T-cell (primary cell): ENCODE measurements at regions not wholly inside any gene's neighbourhood (a gene's known extent, or its start where the extent isn't known, plus 50 kb on each side); places are given as distances from the start of the nearest gene placed in this dataset.

Experiments used
- ATAC-seq, 4 experiments: fragments of 200-7000 bp in 3 of 4; fragments of 150-1000 bp in 1 of 4; cut with Tn5 transposase; replicated peaks in 1 of 4; 1 replicate in 3 of 4; 2 replicates in 1 of 4; pipeline ENCODE4 v1.10.0; 2021; ENCODE audit warnings: moderate library complexity in 3 of 4, mild to moderate bottlenecking in 2 of 4, moderate number of reproducible peaks in 1 of 4
- CTCF ChIA-PET, 2 donors: fragments of 300-600 bp; sonication (Branson Sonifier 250); formaldehyde crosslinking; loops; one replicate each; lab custom pipeline; 2022; ENCODE audit warnings: antibody characterized with exemption in 2 of 2; lab: Charles Lee
- POLR2A ChIA-PET, 2 donors: fragments of 300-600 bp; sonication (Branson Sonifier 250); formaldehyde crosslinking; loops; one replicate each; lab custom pipeline; 2022; ENCODE audit warnings: antibody characterized with exemption in 2 of 2; lab: Charles Lee
- DNase-seq, 35 experiments: peaks; one replicate each; pipeline versions ENCODE4 v3.0.0 to v3.0.0-alpha.2; 2013 to 2023
- H3K27ac ChIP-seq: one replicate; pipeline ENCODE4 v1.5.1; 2013; ENCODE audit warnings: low read length
- H3K27me3 ChIP-seq, 2 experiments: replicated peaks in 1 of 2; 1 replicate in 1 of 2; 2 replicates in 1 of 2; pipeline versions ENCODE4 v1.6.1 to v1.7.0; 2013; ENCODE audit warnings: low read length in 1 of 2, mixed read lengths in 1 of 2; ENCODE audit not compliant: control insufficient read depth in 2 of 2, insufficient read depth in 2 of 2; ENCODE audit errors: extremely low read depth in 1 of 2
- H3K36me3 ChIP-seq, 2 donors: 1 replicate in 1 of 2; 2 replicates in 1 of 2; pipeline versions ENCODE4 v1.6.1 to v1.7.0; 2013; ENCODE audit warnings: low read length in 1 of 2; ENCODE audit not compliant: control insufficient read depth in 2 of 2, insufficient read depth in 1 of 2; ENCODE audit errors: extremely low read depth in 1 of 2
- H3K4me1 ChIP-seq, 2 experiments: 1 replicate in 1 of 2; 2 replicates in 1 of 2; pipeline versions ENCODE4 v1.6.1 to v1.7.0; 2013; ENCODE audit warnings: low read length in 2 of 2, mixed read lengths in 1 of 2; ENCODE audit not compliant: insufficient read depth in 2 of 2, control insufficient read depth in 1 of 2; ENCODE audit errors: extremely low read depth in 1 of 2
- H3K4me3 ChIP-seq, 2 donors: 1 replicate in 1 of 2; 2 replicates in 1 of 2; pipeline versions ENCODE4 v1.5.1 to v1.7.0; 2013; ENCODE audit warnings: mild to moderate bottlenecking in 2 of 2, low read length in 1 of 2, moderate library complexity in 1 of 2; ENCODE audit not compliant: control insufficient read depth in 1 of 2; ENCODE audit errors: extremely low read depth in 1 of 2
- H3K9me3 ChIP-seq: 2 replicates; pipeline ENCODE4 v1.7.0; 2013
- H3K27ac Mint-ChIP-seq, 2 donors: one replicate each; pipeline ENCODE4 v1.8.0; 2020 to 2021; ENCODE audit warnings: mild to moderate bottlenecking in 2 of 2, mixed read lengths in 2 of 2
- H3K27me3 Mint-ChIP-seq, 2 donors: one replicate each; pipeline ENCODE4 v1.8.0; 2021 to 2022; ENCODE audit warnings: mixed read lengths in 2 of 2
- H3K36me3 Mint-ChIP-seq: one replicate; pipeline ENCODE4 v1.8.0; 2021; ENCODE audit warnings: mixed read lengths
- H3K4me1 Mint-ChIP-seq, 3 donors: one replicate each; pipeline ENCODE4 v1.8.0; 2020 to 2022; ENCODE audit warnings: mixed read lengths in 3 of 3, mild to moderate bottlenecking in 1 of 3
- H3K4me3 Mint-ChIP-seq, 3 donors: one replicate each; pipeline ENCODE4 v1.8.0; 2020 to 2022; ENCODE audit warnings: mild to moderate bottlenecking in 3 of 3, mixed read lengths in 3 of 3, moderate library complexity in 3 of 3
- H3K9me3 Mint-ChIP-seq, 3 donors: one replicate each; pipeline ENCODE4 v1.8.0; 2020 to 2022; ENCODE audit warnings: mixed read lengths in 3 of 3
- WGBS: methylation state at CpG from one replicate; pipeline ENCODE4 v1.1.5; 2013; ENCODE audit warnings: missing lambda C conversion rate; ENCODE audit not compliant: insufficient coverage; 5-methylcytosine and 5-hydroxymethylcytosine counted together

DNA sequence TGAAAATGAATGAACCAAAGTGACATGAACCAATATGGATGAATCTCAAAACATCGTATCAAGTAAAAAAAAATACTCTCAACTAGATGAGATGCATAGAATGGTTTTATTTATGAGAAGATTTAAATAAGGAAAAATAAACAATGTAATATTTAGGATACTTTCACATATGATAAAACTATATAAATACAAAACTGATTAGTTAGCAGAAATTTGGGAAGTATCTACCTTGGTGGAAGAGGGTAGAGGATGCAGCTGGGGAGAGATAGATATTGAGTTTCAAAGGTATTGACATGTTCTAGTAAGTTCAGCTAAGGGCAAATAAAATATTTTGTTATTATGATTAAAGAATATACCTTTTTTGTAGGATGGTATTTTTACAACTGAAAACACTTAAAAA is 463.1 kb downstream of the SH2D4B start:
- ATAC-seq = no peak
- CTCF ChIA-PET = no interaction called here
- Mint-ChIP-seq H3K27ac (no peak overlapping the region), H3K36me3 (no peaks in the 10 kb centered on the region), H3K9me3 (peaks cover 0 to 4% (median 4%) of the 10 kb centered on the region in 3 donors), H3K4me3 (no peak overlapping the region), H3K27me3 (peaks cover 0 to 7% of the 10 kb centered on the region in 2 donors), H3K4me1 (no peaks in the 10 kb centered on the region)
- Histone ChIP-seq H3K4me1 (no peaks in the 10 kb centered on the region), H3K27ac (no peak overlapping the region), H3K27me3 (no peaks in the 10 kb centered on the region), H3K9me3 (no peaks in the 10 kb centered on the region), H3K4me3 (no peak overlapping the region), H3K36me3 (no peaks in the 10 kb centered on the region)
- no peak for DNase-seq
- POLR2A ChIA-PET = no interaction called here
- WGBS = no CpG with 5 or more reads among the region's 1 CpG

DNA sequence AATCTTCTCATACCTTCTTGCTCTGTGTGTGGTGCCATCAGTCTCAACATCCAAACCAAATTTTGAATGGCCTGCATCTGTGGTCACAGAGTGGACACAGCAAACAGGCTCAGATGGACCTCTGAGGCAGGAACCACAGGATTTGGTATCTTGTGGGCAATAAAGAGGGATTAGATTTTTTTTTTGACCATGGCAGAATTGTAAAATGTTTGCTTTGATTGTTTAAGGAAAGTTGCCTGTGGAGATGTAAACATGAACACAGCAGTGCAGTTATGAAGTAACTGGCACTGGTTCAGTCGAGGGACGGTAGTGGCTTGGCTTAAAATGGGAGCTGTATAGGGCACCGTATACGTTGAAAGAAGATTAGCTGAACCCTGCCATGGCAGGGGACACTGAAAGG is 464.7 kb downstream of the SH2D4B start:
- no peak overlapping the region for H3K27ac ChIP-seq
- Mint-ChIP-seq H3K9me3 (no peaks in the 10 kb centered on the region), H3K36me3 (no peaks in the 10 kb centered on the region), H3K27me3 (peaks cover 0 to 7% of the 10 kb centered on the region in 2 donors), H3K4me1 (no peaks in the 10 kb centered on the region), H3K4me3 (no peak overlapping the region), H3K27ac (no peak overlapping the region)
- no peaks in the 10 kb centered on the region for H3K27me3 ChIP-seq
- no peak overlapping the region for H3K4me3 ChIP-seq
- H3K36me3 ChIP-seq = no peaks in the 10 kb centered on the region
- POLR2A ChIA-PET = no interaction called here
- no peak for DNase-seq
- WGBS = 95% methylated on average over 4 of the region's 4 CpGs
- no peaks in the 10 kb centered on the region for H3K9me3 ChIP-seq
- no peak for ATAC-seq
- CTCF ChIA-PET = no interaction called here
- no peaks in the 10 kb centered on the region for H3K4me1 ChIP-seq

DNA sequence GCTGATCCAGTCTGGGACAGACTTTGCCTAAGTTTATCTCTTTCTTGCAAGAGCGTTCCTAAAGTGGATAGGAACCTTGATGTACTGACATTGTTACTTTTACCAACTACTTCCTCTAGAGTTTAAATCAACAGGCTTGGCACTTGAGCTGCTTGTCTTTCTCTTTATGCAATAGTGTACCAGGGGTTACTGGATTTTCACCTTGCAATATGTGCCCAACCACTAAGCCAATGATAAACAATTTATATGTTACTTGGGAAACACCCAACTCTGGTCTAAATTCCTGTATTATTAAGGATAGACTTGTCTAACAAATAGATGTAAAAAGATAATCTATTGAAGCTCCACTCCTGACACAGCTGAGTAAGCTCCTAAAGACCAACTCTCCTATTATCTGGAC is 470.2 kb downstream of the SH2D4B start:
- H3K4me1 ChIP-seq = no peaks in the 10 kb centered on the region
- WGBS = no CpG with 5 or more reads among the region's 1 CpG
- ChIA-PET CTCF (no interaction called here), POLR2A (no interaction called here)
- H3K27ac ChIP-seq = no peak overlapping the region
- H3K27ac Mint-ChIP-seq = no peak overlapping the region
- no peaks in the 10 kb centered on the region for H3K27me3 ChIP-seq
- H3K4me3 ChIP-seq = no peak overlapping the region
- H3K9me3 Mint-ChIP-seq = no peaks in the 10 kb centered on the region
- H3K36me3 Mint-ChIP-seq = no peaks in the 10 kb centered on the region
- no peaks in the 10 kb centered on the region for H3K4me1 Mint-ChIP-seq
- peaks cover 0 to 11% of the 10 kb centered on the region in 2 donors for H3K27me3 Mint-ChIP-seq
- H3K9me3 ChIP-seq = no peaks in the 10 kb centered on the region
- ATAC-seq (no peak), DNase-seq (no peak)
- H3K4me3 Mint-ChIP-seq = no peak overlapping the region
- no peaks in the 10 kb centered on the region for H3K36me3 ChIP-seq

DNA sequence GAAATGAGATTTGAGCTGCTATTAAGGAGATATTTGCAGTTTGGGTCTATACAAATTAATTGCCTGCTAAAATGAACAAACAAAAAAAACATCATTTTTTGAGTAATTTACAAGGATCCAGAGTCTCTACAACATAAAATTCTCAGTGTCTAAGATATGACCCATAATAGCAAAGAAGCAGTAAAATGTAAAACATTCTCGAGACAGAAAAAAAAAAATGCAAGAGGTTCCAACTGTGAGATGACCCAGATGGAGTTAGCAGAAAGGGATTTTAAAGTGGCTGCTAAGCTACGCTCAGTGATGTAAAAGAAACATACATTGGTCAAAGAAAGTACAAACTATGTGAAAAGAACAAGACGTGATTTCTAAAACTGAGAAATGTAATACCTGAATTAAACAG is 471.0 kb downstream of the SH2D4B start:
- POLR2A ChIA-PET = no interaction called here
- Histone ChIP-seq H3K36me3 (no peaks in the 10 kb centered on the region), H3K4me3 (no peak overlapping the region), H3K27me3 (no peaks in the 10 kb centered on the region), H3K9me3 (no peaks in the 10 kb centered on the region), H3K27ac (no peak overlapping the region), H3K4me1 (no peaks in the 10 kb centered on the region)
- H3K4me1 Mint-ChIP-seq = no peaks in the 10 kb centered on the region
- no peaks in the 10 kb centered on the region for H3K36me3 Mint-ChIP-seq
- CTCF ChIA-PET = no interaction called here
- H3K27ac Mint-ChIP-seq = no peak overlapping the region
- no peak for DNase-seq
- no peak overlapping the region for H3K4me3 Mint-ChIP-seq
- WGBS = 70% methylated on average over 2 of the region's 3 CpGs
- no peaks in the 10 kb centered on the region for H3K9me3 Mint-ChIP-seq
- H3K27me3 Mint-ChIP-seq = peaks cover 0 to 11% of the 10 kb centered on the region in 2 donors
- no peak for ATAC-seq

DNA sequence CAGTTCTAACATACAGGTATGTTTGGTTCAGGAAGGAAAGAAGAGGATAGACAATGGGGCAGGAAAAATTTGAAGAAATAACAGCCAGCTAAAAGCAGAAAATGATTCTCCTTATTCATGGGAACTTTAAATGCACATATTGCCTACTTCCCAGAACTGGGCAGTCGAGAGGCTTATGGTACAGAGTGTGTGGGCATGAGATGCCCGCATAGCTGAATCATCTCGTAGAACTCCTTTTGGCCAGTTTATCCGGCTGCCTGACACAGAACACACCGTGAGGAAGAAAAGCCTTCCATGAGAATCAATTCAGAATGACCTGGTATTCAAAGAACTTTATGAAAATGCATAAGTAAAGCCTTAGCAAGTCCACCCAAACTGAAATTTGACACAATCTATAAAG is 471.6 kb downstream of the SH2D4B start:
- POLR2A ChIA-PET = no interaction called here
- Histone ChIP-seq H3K4me1 (no peaks in the 10 kb centered on the region), H3K27ac (no peak overlapping the region), H3K36me3 (no peaks in the 10 kb centered on the region), H3K9me3 (no peaks in the 10 kb centered on the region), H3K4me3 (no peak overlapping the region), H3K27me3 (no peaks in the 10 kb centered on the region)
- no peak overlapping the region for H3K27ac Mint-ChIP-seq
- CTCF ChIA-PET = no interaction called here
- no CpG with 5 or more reads among the region's 5 CpGs for WGBS
- peaks cover 0 to 14% of the 10 kb centered on the region in 2 donors for H3K27me3 Mint-ChIP-seq
- no peaks in the 10 kb centered on the region for H3K36me3 Mint-ChIP-seq
- ATAC-seq (no peak), DNase-seq (no peak)
- H3K4me3 Mint-ChIP-seq = no peak overlapping the region
- no peaks in the 10 kb centered on the region for H3K9me3 Mint-ChIP-seq
- H3K4me1 Mint-ChIP-seq = no peaks in the 10 kb centered on the region

DNA sequence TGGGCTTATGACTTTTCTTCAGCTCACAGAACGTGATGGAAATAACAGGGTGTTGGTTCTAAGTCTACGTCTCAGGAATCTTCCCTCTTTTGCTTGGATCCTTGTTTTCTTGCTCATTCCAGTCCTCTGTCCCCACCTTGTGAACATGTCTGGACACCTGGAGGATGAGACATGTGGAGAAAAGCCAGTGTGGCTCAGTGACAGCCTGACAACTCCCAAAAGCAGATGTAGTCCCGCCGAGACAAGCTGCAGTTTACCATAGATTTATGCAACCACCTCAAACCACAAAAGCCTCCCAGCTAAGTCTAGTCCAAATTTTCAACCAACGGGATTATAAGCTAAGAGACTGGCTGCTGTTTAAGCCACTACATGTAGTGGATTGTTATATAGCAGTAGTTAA is 476.1 kb downstream of the SH2D4B start:
- ATAC-seq = no peak
- Histone ChIP-seq H3K9me3 (no peaks in the 10 kb centered on the region), H3K36me3 (no peaks in the 10 kb centered on the region), H3K27me3 (no peaks in the 10 kb centered on the region), H3K4me3 (no peak overlapping the region), H3K27ac (no peak overlapping the region), H3K4me1 (no peaks in the 10 kb centered on the region)
- Mint-ChIP-seq H3K36me3 (no peaks in the 10 kb centered on the region), H3K4me3 (no peak overlapping the region), H3K27ac (no peak overlapping the region), H3K4me1 (peaks cover 0 to 2% (median under 1%) of the 10 kb centered on the region in 3 donors), H3K9me3 (no peaks in the 10 kb centered on the region), H3K27me3 (peaks cover 2 to 19% of the 10 kb centered on the region in 2 donors)
- ChIA-PET POLR2A (no interaction called here), CTCF (no interaction called here)
- no CpG with 5 or more reads among the region's 5 CpGs for WGBS
- DNase-seq = no peak
